H7 (cell line): ENCODE measurements at regions not wholly inside any gene's neighbourhood (a gene's known extent, or its start where the extent isn't known, plus 50 kb on each side); places are given as distances from the start of the nearest gene placed in this dataset.
"Not testable (repeated sequence)": the region's sequence is repeated elsewhere in the genome, so short reads cannot be mapped to it uniquely, and the experiment has no call there.

Experiments used
- DNase-seq: peaks from one replicate; pipeline ENCODE4 v3.0.0; 2012
- H3K27me3 ChIP-seq: 2 replicates; pipeline ENCODE4 v1.6.0; 2011; ENCODE audit warnings: mild to moderate bottlenecking, low read length; ENCODE audit not compliant: control insufficient read depth, insufficient read depth
- H3K36me3 ChIP-seq: replicated peaks from 2 replicates; pipeline ENCODE4 v1.5.1; 2011; ENCODE audit warnings: low read length; ENCODE audit not compliant: control insufficient read depth, insufficient read depth
- H3K4me3 ChIP-seq: 2 replicates; pipeline ENCODE4 v1.5.1; 2011; ENCODE audit warnings: low read depth, mild to moderate bottlenecking, control low read depth, low read length, moderate library complexity; ENCODE audit not compliant: insufficient read depth

GRCh38 chr5:169531631-169532030 lies 51.9 kb upstream of the SPDL1 start:
- no peak for DNase-seq
- Histone ChIP-seq H3K27me3 (no peaks in the 10 kb centered on the region), H3K36me3 (no peaks in the 10 kb centered on the region)

GRCh38 chr5:169527863-169528262 lies 55.7 kb upstream of the SPDL1 start:
- Histone ChIP-seq H3K4me3 (no peak overlapping the region), H3K27me3 (no peaks in the 10 kb centered on the region), H3K36me3 (no peaks in the 10 kb centered on the region)
- no peak for DNase-seq

More at GRCh38 chr5:169531631-169532030, 51.9 kb upstream of the SPDL1 start:
- no peak overlapping the region for H3K4me3 ChIP-seq

- Histone ChIP-seq H3K27me3 (no peaks in the 10 kb centered on the region), H3K4me3 (no peak overlapping the region), H3K36me3 (no peaks in the 10 kb centered on the region)
- DNase-seq, result no peak
These were observed 56.5 kb upstream of the SPDL1 start for GRCh38 chr5:169527066-169527465.

DNA sequence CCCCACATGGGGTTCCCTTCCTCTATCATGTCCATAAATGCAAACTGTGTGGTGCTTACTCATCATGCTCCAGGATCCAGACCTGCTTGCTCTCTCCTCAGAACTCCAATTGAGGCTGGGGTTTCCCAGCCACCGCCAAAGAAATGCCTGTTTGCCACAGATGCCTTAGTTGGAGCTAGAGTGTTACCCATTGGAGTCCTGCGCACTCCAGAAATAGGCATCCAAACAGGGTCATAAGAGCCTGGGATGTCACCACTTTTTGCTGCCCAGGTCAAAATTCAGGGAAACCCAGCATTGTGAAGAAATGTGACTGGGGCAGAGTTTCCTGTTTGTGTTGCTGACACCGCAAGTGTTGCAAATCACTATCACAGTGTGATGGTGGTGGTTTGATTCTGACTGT lies 60.7 kb upstream of the SPDL1 start:
- DNase-seq, result no peak
- Histone ChIP-seq H3K4me3 (no peak overlapping the region), H3K27me3 (no peaks in the 10 kb centered on the region), H3K36me3 (no peaks in the 10 kb centered on the region)

- H3K4me3 ChIP-seq, result no peak overlapping the region
- no peaks in the 10 kb centered on the region for H3K27me3 ChIP-seq
- no peaks in the 10 kb centered on the region for H3K36me3 ChIP-seq
- DNase-seq, result no peak
These were observed 62.1 kb upstream of the SPDL1 start for GRCh38 chr5:169521366-169521983.

DNA sequence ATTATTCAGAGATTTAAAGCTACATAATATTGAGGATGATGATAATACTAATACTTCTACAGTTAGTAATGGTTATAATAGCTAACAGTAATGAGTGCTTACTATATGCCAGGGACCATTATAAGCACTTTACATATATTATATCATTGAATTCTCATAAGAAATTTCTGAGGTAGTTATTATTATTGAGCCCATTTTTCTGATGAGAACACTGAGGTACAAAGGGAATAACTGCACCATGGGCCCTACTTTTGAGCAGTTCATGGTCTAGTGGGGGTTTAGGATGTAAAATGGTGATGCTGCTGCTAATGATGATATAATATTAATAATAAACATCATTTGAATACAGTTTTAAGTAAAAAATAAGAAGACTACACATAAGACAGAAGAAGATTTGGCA lies 64.2 kb upstream of the SPDL1 start:
- DNase-seq, result no peak
- Histone ChIP-seq H3K27me3 (no peaks in the 10 kb centered on the region), H3K36me3 (no peaks in the 10 kb centered on the region), H3K4me3 (no peak overlapping the region)

DNA sequence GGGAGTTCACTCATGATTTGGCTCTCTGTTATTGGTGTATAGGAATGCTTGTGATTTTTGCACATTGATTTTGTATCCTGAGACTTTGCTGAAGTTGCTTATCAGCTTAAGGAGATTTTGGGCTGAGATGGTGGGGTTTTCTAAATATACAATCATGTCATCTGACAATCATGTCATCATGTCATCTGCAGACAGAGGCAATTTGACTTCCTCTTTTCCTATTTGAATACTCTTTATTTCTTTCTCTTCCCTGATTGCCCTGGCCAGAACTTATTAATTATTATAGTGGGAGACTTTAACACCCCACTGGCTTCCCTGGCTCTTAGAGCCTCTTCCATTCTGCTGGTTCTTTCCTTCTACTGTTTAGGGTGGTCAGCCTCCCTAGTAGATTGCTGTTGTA lies 64.8 kb upstream of the SPDL1 start:
- H3K4me3 ChIP-seq, H3K36me3 ChIP-seq, H3K27me3 ChIP-seq, DNase-seq: not testable (repeated sequence)

DNA sequence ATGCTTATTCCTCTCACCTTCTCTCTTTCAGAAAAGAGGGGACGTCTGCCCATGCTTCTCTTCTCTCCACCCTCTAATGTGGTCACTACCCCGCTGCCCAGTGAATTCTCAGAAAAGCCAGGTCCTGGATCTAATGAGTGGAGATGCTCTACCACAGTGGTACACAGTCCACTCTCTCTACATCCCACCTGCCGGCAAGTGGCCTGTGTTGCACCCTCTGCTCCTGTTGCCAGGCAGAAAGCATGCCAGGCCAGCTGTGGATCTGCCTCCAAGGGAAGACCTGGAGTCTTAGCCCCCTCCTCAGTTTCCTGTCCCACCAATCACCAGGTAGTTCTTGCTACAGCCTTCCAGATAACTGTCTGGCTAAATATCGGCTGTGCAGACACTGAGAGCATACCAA lies 71.2 kb upstream of the SPDL1 start:
- DNase-seq, result no peak
- no peaks in the 10 kb centered on the region for H3K27me3 ChIP-seq
- H3K36me3 ChIP-seq, result no peaks in the 10 kb centered on the region
- H3K4me3 ChIP-seq, result no peak overlapping the region

GRCh38 chr5:169511708-169512107 lies 71.9 kb upstream of the SPDL1 start:
- no peaks in the 10 kb centered on the region for H3K36me3 ChIP-seq
- no peaks in the 10 kb centered on the region for H3K27me3 ChIP-seq
- H3K4me3 ChIP-seq, result no peak overlapping the region
- peak; percentile 5 for DNase-seq

GRCh38 chr5:169507051-169507450 lies 76.5 kb upstream of the SPDL1 start:
- DNase-seq, result no peak
- Histone ChIP-seq H3K4me3 (no peak overlapping the region), H3K27me3 (no peaks in the 10 kb centered on the region)

GRCh38 chr5:169503886-169504285 lies 79.7 kb upstream of the SPDL1 start:
- no peak for DNase-seq
- Histone ChIP-seq H3K27me3 (no peaks in the 10 kb centered on the region), H3K4me3 (no peak overlapping the region), H3K36me3 (no peaks in the 10 kb centered on the region)

More at GRCh38 chr5:169507051-169507450, 76.5 kb upstream of the SPDL1 start:
- no peaks in the 10 kb centered on the region for H3K36me3 ChIP-seq

DNA sequence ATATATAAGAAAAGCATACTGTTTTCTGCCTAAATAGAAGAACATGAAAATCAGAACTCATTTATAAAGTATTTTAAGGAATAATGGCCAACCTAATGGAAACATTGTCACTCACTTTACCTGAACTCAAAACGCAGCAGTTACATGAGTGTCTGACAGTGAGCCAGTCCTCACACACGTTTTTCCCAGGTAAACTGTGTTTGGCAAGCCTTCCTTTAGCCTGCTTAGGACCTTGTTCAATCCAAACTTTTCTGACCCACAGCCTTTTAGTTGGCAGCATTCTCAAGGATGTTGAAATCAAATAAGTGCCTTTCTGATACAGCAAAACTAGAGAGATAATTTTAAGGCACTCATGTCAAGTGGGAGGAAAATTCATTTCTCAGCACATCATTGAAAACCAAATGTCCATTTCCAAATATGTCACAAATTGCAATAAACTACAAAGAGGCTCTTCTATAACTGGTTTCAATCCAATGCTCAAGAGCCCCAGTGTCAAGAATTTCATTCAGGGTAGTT lies 83.5 kb upstream of the SPDL1 start:
- Histone ChIP-seq H3K36me3 (no peaks in the 10 kb centered on the region), H3K27me3 (no peaks in the 10 kb centered on the region), H3K4me3 (no peak overlapping the region)
- no peak for DNase-seq

- H3K4me3 ChIP-seq, result no peak overlapping the region
- H3K27me3 ChIP-seq, result no peaks in the 10 kb centered on the region
- no peaks in the 10 kb centered on the region for H3K36me3 ChIP-seq
- DNase-seq, result no peak
These were observed 86.7 kb upstream of the SPDL1 start for GRCh38 chr5:169496878-169497277.

- DNase-seq, result no peak
- no peaks in the 10 kb centered on the region for H3K27me3 ChIP-seq
- H3K4me3 ChIP-seq, result no peak overlapping the region
- H3K36me3 ChIP-seq, result no peaks in the 10 kb centered on the region
These were observed 88.5 kb upstream of the SPDL1 start for GRCh38 chr5:169494941-169495548.

DNA sequence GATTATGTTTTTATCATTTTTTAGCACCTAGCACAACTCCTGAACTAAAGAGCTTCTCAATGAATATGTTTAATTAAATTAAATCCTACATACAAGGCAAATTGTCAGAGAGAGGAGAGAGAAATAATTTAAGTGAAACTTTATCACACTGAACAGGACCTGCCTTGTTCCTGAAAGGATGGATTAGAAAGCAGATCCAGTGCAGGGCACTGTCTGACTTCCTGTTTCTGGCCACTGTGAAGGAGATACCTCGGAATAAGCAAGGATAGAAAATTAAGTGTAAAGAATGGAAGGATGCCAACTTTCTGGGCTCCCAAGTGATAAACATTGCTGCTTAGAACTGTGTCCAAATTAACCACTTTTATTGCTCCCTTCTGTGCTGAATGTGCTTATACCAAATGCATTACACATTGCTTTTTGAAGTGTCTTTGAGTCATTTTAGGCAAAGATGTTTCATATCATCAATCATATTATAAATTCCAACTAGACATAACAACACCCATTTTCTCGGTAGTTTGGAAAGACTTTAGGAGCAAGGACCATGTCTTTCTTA lies 89.1 kb upstream of the SPDL1 start:
- DNase-seq, result no peak
- H3K27me3 ChIP-seq, result no peaks in the 10 kb centered on the region
- no peaks in the 10 kb centered on the region for H3K36me3 ChIP-seq
- H3K4me3 ChIP-seq, result no peak overlapping the region
